ENCODE measurements at regions not wholly inside any gene's neighbourhood (a gene's known extent, or its start where the extent isn't known, plus 50 kb on each side); places are given as distances from the start of the nearest gene placed in this dataset.

GRCh38 chr5:158560170-158560569, 539.5 kb downstream of the EBF1 start (continued):
- TF ChIP-seq, protein P1, sequence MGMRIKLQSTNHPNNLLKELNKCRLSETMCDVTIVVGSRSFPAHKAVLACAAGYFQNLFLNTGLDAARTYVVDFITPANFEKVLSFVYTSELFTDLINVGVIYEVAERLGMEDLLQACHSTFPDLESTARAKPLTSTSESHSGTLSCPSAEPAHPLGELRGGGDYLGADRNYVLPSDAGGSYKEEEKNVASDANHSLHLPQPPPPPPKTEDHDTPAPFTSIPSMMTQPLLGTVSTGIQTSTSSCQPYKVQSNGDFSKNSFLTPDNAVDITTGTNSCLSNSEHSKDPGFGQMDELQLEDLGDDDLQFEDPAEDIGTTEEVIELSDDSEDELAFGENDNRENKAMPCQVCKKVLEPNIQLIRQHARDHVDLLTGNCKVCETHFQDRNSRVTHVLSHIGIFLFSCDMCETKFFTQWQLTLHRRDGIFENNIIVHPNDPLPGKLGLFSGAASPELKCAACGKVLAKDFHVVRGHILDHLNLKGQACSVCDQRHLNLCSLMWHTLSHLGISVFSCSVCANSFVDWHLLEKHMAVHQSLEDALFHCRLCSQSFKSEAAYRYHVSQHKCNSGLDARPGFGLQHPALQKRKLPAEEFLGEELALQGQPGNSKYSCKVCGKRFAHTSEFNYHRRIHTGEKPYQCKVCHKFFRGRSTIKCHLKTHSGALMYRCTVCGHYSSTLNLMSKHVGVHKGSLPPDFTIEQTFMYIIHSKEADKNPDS (CRISPR knock-in tag; IDR thresholded peaks at IDR 0.05): no peak
- no peak for TF ChIP-seq ZNF780A (CRISPR knock-in tag; IDR thresholded peaks at IDR 0.05)
- TF ChIP-seq FOXP1 (IDR thresholded peaks at IDR 0.05): no peak
- TF ChIP-seq FOXP1 (CRISPR knock-in tag; IDR thresholded peaks at IDR 0.05): 0 out of 2 replicates have a peak, but pooled peaks have one; percentile 8
- peak; percentile 19; the same call in 1 of the 2 replicates for TF ChIP-seq KAT2B (IDR thresholded peaks at IDR 0.05; ENCODE audit: borderline replicate concordance, low read depth, low read length)
- TF ChIP-seq, protein P2, sequence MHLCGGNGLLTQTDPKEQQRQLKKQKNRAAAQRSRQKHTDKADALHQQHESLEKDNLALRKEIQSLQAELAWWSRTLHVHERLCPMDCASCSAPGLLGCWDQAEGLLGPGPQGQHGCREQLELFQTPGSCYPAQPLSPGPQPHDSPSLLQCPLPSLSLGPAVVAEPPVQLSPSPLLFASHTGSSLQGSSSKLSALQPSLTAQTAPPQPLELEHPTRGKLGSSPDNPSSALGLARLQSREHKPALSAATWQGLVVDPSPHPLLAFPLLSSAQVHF (CRISPR knock-in tag; IDR thresholded peaks at IDR 0.05): no peak
- no peak for TF ChIP-seq POLR2G (IDR thresholded peaks at IDR 0.05; ENCODE audit: low read depth, low read length)
- TF ChIP-seq SRF (IDR thresholded peaks at IDR 0.05; ENCODE audit: low read depth, low read length): peak; percentile 39; the same call in 1 of the 2 replicates
- peak; percentile 52 for TF ChIP-seq SALL1 (CRISPR knock-in tag; IDR thresholded peaks at IDR 0.05)
- no peak for TF ChIP-seq ZBTB26 (CRISPR knock-in tag; IDR thresholded peaks at IDR 0.05; ENCODE audit: borderline replicate concordance)
- TF ChIP-seq NR2C2 (CRISPR knock-in tag; IDR thresholded peaks at IDR 0.05; ENCODE audit: borderline replicate concordance): no peak
- TF ChIP-seq RARA (CRISPR knock-in tag; IDR thresholded peaks at IDR 0.05): 0 out of 2 replicates have a peak, but pooled peaks have one; percentile 17
- no peak for TF ChIP-seq ZNF776 (CRISPR knock-in tag; IDR thresholded peaks at IDR 0.05)
- peak; percentile 28; the same call in 1 of the 2 replicates for TF ChIP-seq SOX5 (CRISPR knock-in tag; IDR thresholded peaks at IDR 0.05; ENCODE audit: borderline replicate concordance)
- TF ChIP-seq, protein P3, sequence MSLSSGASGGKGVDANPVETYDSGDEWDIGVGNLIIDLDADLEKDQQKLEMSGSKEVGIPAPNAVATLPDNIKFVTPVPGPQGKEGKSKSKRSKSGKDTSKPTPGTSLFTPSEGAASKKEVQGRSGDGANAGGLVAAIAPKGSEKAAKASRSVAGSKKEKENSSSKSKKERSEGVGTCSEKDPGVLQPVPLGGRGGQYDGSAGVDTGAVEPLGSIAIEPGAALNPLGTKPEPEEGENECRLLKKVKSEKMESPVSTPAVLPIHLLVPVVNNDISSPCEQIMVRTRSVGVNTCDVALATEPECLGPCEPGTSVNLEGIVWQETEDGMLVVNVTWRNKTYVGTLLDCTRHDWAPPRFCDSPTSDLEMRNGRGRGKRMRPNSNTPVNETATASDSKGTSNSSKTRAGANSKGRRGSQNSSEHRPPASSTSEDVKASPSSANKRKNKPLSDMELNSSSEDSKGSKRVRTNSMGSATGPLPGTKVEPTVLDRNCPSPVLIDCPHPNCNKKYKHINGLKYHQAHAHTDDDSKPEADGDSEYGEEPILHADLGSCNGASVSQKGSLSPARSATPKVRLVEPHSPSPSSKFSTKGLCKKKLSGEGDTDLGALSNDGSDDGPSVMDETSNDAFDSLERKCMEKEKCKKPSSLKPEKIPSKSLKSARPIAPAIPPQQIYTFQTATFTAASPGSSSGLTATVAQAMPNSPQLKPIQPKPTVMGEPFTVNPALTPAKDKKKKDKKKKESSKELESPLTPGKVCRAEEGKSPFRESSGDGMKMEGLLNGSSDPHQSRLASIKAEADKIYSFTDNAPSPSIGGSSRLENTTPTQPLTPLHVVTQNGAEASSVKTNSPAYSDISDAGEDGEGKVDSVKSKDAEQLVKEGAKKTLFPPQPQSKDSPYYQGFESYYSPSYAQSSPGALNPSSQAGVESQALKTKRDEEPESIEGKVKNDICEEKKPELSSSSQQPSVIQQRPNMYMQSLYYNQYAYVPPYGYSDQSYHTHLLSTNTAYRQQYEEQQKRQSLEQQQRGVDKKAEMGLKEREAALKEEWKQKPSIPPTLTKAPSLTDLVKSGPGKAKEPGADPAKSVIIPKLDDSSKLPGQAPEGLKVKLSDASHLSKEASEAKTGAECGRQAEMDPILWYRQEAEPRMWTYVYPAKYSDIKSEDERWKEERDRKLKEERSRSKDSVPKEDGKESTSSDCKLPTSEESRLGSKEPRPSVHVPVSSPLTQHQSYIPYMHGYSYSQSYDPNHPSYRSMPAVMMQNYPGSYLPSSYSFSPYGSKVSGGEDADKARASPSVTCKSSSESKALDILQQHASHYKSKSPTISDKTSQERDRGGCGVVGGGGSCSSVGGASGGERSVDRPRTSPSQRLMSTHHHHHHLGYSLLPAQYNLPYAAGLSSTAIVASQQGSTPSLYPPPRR (CRISPR knock-in tag; IDR thresholded peaks at IDR 0.05; ENCODE audit: borderline replicate concordance): no peak
- no peak for TF ChIP-seq ASH2L (IDR thresholded peaks at IDR 0.05; ENCODE audit: insufficient read length, low read depth, low read length)
- no peak for TF ChIP-seq STAT5B (CRISPR knock-in tag; IDR thresholded peaks at IDR 0.05)
- TF ChIP-seq SNAPC5 (CRISPR knock-in tag; IDR thresholded peaks at IDR 0.05; ENCODE audit: borderline replicate concordance): no peak
- no peak for TF ChIP-seq ZNF383 (CRISPR knock-in tag; IDR thresholded peaks at IDR 0.05; ENCODE audit: borderline replicate concordance)
